K562 (cell line): ENCODE measurements at regions not wholly inside any gene's neighbourhood (a gene's known extent, or its start where the extent isn't known, plus 50 kb on each side); places are given as distances from the start of the nearest gene placed in this dataset.

Experiments used
- ATAC-seq: fragments of 200-7000 bp; cut with Tn5 transposase; 3 replicates; pipeline ENCODE4 v1.9.1; 2020; ENCODE audit warnings: moderate library complexity
- BruUV-seq: library from RNA; stranded (reverse); fragments of 400-500 nt; replicated peaks from 2 replicates; lab custom pipeline; 2021; lab: Mats Ljungman, UMichigan
- CTCF ChIA-PET: fragments of 300-600 bp; formaldehyde crosslinking; extraction: SDS; loops from one replicate; lab custom pipeline; 2021; ENCODE audit warnings: low intra/inter-chr PET ratio; lab: Yijun Ruan, JAX
- POLR2A ChIA-PET: fragments of 300-600, 350-650 bp; sonication (Branson Sonifier 250); formaldehyde crosslinking; extraction: SDS; loops from one replicate; lab custom pipeline; 2021; ENCODE audit warnings: antibody characterized with exemption, inconsistent platforms; lab: Yijun Ruan, JAX
- DNase-seq, 4 experiments: peaks; one replicate each; pipeline versions ENCODE4 v3.0.0 to v3.0.0-alpha.2; 2011 to 2018; ENCODE audit warnings: low spot score in 3 of 4, mixed read lengths in 3 of 4; ENCODE audit errors: extremely low read depth in 1 of 4
- FAIRE-seq: peaks from 2 replicates; lab custom pipeline; 2011; peaks lifted over from hg19 to GRCh38; lab: Jason Lieb, UNC
- H2AFZ ChIP-seq: 2 replicates; pipeline ENCODE4 v1.6.0; 2011; ENCODE audit warnings: low read depth, low read length, control low read depth, inconsistent platforms
- H3K27ac ChIP-seq: fragments of 200-600 bp; 3 replicates; pipeline ENCODE4 v1.8.0; 2011; ENCODE audit warnings: low read depth, mild to moderate bottlenecking, control low read depth, inconsistent platforms, low read length, moderate library complexity, mixed read lengths; ENCODE audit errors: extremely low read depth
- H3K27me3 ChIP-seq, 2 experiments: fragments of 300-600 bp in 1 of 2; 2 replicates in 1 of 2; 3 replicates in 1 of 2; pipeline versions ENCODE4 v1.6.0 to v1.8.0; 2011; ENCODE audit warnings: inconsistent platforms in 2 of 2, low read length in 2 of 2, mild to moderate bottlenecking in 1 of 2, mixed read lengths in 1 of 2, moderate library complexity in 1 of 2; ENCODE audit not compliant: control insufficient read depth in 2 of 2, insufficient read depth in 2 of 2
- H3K36me3 ChIP-seq: fragments of 300-600 bp; 3 replicates; pipeline ENCODE4 v1.8.0; 2011; ENCODE audit warnings: mild to moderate bottlenecking, low read length, inconsistent platforms; ENCODE audit not compliant: control insufficient read depth, insufficient read depth
- H3K4me1 ChIP-seq, 2 experiments: fragments of 200-600 bp in 1 of 2; replicated peaks in 1 of 2; 2 replicates in 1 of 2; 3 replicates in 1 of 2; pipeline versions ENCODE4 v1.5.1 to v1.8.0; 2011; ENCODE audit warnings: inconsistent platforms in 2 of 2, low read length in 2 of 2, mild to moderate bottlenecking in 1 of 2, mixed read lengths in 1 of 2, moderate library complexity in 1 of 2; ENCODE audit not compliant: control insufficient read depth in 2 of 2, insufficient read depth in 2 of 2
- H3K4me2 ChIP-seq: 2 replicates; pipeline ENCODE4 v1.6.1; 2011; ENCODE audit warnings: low read length, control low read depth, inconsistent platforms, mixed read lengths; ENCODE audit not compliant: insufficient read depth
- H3K4me3 ChIP-seq: fragments of 200-600 bp; sonication (generic), shearing (Covaris generic); 2 replicates; pipeline ENCODE4 v1.5.1; 2016; ENCODE audit warnings: control low read depth, inconsistent platforms
- H3K79me2 ChIP-seq: fragments of 200-600 bp; 3 replicates; pipeline ENCODE4 v1.8.0; 2011; ENCODE audit warnings: low read length, inconsistent platforms; ENCODE audit not compliant: control insufficient read depth, insufficient read depth
- H3K9ac ChIP-seq, 2 experiments: 2 replicates each; pipeline versions ENCODE4 v1.6.0 to v1.6.1; 2011; ENCODE audit warnings: low read depth in 2 of 2, low read length in 2 of 2, control low read depth in 1 of 2, inconsistent platforms in 1 of 2, mild to moderate bottlenecking in 1 of 2, mixed read lengths in 1 of 2; ENCODE audit not compliant: insufficient read depth in 1 of 2
- H3K9me1 ChIP-seq: one replicate; pipeline ENCODE4 v1.6.0; 2011; ENCODE audit warnings: inconsistent platforms, mild to moderate bottlenecking, low read length, moderate library complexity; ENCODE audit not compliant: control insufficient read depth, insufficient read depth
- H3K9me3 ChIP-seq: replicated peaks from 2 replicates; pipeline ENCODE4 v1.5.1; 2011; ENCODE audit warnings: low read depth, low read length, inconsistent platforms; ENCODE audit not compliant: control insufficient read depth, insufficient read depth
- H4K20me1 ChIP-seq: replicated peaks from 2 replicates; pipeline ENCODE4 v1.6.1; 2011; ENCODE audit warnings: low read length, inconsistent platforms, mixed read lengths; ENCODE audit not compliant: control insufficient read depth, insufficient read depth
- ESRRA ChIP-seq: fragments of 450-650 bp; IDR thresholded peaks from 2 replicates; pipeline ENCODE4 v1.6.1; 2014; ENCODE audit warnings: low read depth, mild to moderate bottlenecking, moderate library complexity, borderline replicate concordance
- JUN ChIP-seq, 2 experiments: sonication (generic) in 1 of 2; formaldehyde crosslinking in 1 of 2; IDR thresholded peaks; 2 replicates each; pipeline versions ENCODE4 v1.6.1 to v1.8.0; 2012 to 2022; ENCODE audit warnings: borderline replicate concordance in 2 of 2, mild to moderate bottlenecking in 2 of 2, improper control_type of control experiment in 1 of 2, low read depth in 1 of 2, low read length in 1 of 2, missing genetic modification reagents in 1 of 2
- MBD2 ChIP-seq: sonication (generic); IDR thresholded peaks from 2 replicates; pipeline ENCODE4 v1.6.1; 2016; ENCODE audit warnings: low read depth, borderline replicate concordance
- NCOA1 ChIP-seq: fragments of 450-650 bp; IDR thresholded peaks from 2 replicates; pipeline ENCODE4 v1.6.1; 2016; ENCODE audit warnings: low read depth
- NCOA2 ChIP-seq, 2 experiments: fragments of 450-650 bp; IDR thresholded peaks; 2 replicates each; pipeline ENCODE4 v1.6.1; 2018; ENCODE audit warnings: mild to moderate bottlenecking in 2 of 2, moderate library complexity in 1 of 2; ENCODE audit not compliant: partially characterized antibody in 2 of 2
- NR0B1 ChIP-seq: fragments of 450-650 bp; IDR thresholded peaks from one replicate; pipeline ENCODE4 v1.6.1; 2018; ENCODE audit warnings: mild to moderate bottlenecking, moderate library complexity; ENCODE audit not compliant: partially characterized antibody
- SNRNP70 ChIP-seq: fragments of 200-400 bp; formaldehyde crosslinking; optimal IDR thresholded peaks from 2 replicates; pipeline ENCODE3; 2017; ENCODE audit warnings: low read depth, low read length
- SP1 ChIP-seq: sonication (generic); formaldehyde crosslinking; IDR thresholded peaks from 2 replicates; pipeline ENCODE4 v1.8.1; 2022; ENCODE audit warnings: mild to moderate bottlenecking, missing genetic modification reagents
- ZNF212 ChIP-seq: fragments of 450-650 bp; formaldehyde crosslinking; IDR thresholded peaks from 2 replicates; pipeline ENCODE4 v1.4.0; 2020; ENCODE audit warnings: mild to moderate bottlenecking
- ZNF3 ChIP-seq: fragments of 250-450 bp; sonication (Bioruptor Pico); IDR thresholded peaks from 2 replicates; pipeline ENCODE4 v1.5.0; 2021; ENCODE audit warnings: mild to moderate bottlenecking, moderate library complexity
- ZNF785 ChIP-seq: fragments of 250-450 bp; sonication (Bioruptor Pico); IDR thresholded peaks from 2 replicates; pipeline ENCODE4 v1.4.0; 2020; ENCODE audit warnings: mild to moderate bottlenecking
- WGBS: fragments of 100-300 bp; shearing (Covaris generic); methylation state at CpG from one replicate; pipeline ENCODE4 v1.1.6; 2016; ENCODE audit warnings: low coverage, mixed read lengths; ENCODE audit not compliant: insufficient coverage; ENCODE audit errors: missing lambda C conversion rate; 5-methylcytosine and 5-hydroxymethylcytosine counted together
- in situ Hi-C: fragments of 300-500 bp; cut with MboI; formaldehyde crosslinking; loops from 4 replicates; pipeline ENCODE4 v1.15.0; 2018; ENCODE audit warnings: inconsistent platforms, mixed read lengths
- intact Hi-C: fragments of 100-400 bp; cut with micrococcal nuclease; formaldehyde crosslinking; loops from 2 replicates; pipeline ENCODE4 v1.14.2; 2022
- TF ChIP-seq, protein P1 (sequence below): fragments of 250-450 bp; sonication (Bioruptor Pico); IDR thresholded peaks from 2 replicates; pipeline ENCODE4 v1.9.0; 2021; ENCODE audit warnings: mild to moderate bottlenecking

- no peak for FAIRE-seq
- Histone ChIP-seq H3K9me1 (no peaks in the 10 kb centered on the region), H3K36me3 (no peaks in the 10 kb centered on the region), H3K79me2 (no peaks in the 10 kb centered on the region), H3K4me2 (no peak overlapping the region), H3K4me3 (no peak overlapping the region), H3K9ac (no peak overlapping the region), H4K20me1 (no peaks in the 10 kb centered on the region), H2AFZ (no peak overlapping the region), H3K9me3 (no peaks in the 10 kb centered on the region), H3K27ac (no peak overlapping the region), H3K4me1 (no peaks in the 10 kb centered on the region), H3K27me3 (no peaks in the 10 kb centered on the region; a peak in 1 of 5 replicates)
- intact Hi-C loops (no loop called here), in situ Hi-C loops (no loop called here)
- POLR2A ChIA-PET = no interaction called here
- whole genome bisulfite sequencing = 2% methylated on average over 7 of the region's 7 CpGs
- BruUV-seq = no TSS peak
- CTCF ChIA-PET = no interaction called here
- ATAC-seq = no peak
- no peak for TF ChIP-seq ZNF3 (CRISPR knock-in tag)
- TF ChIP-seq ZNF212 (CRISPR knock-in tag) = no peak
- TF ChIP-seq, protein P1, sequence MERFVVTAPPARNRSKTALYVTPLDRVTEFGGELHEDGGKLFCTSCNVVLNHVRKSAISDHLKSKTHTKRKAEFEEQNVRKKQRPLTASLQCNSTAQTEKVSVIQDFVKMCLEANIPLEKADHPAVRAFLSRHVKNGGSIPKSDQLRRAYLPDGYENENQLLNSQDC (CRISPR knock-in tag) = no peak
- no peak for TF ChIP-seq SP1 (CRISPR knock-in tag)
- TF ChIP-seq JUN (IDR thresholded peaks at IDR 0.05; ENCODE audit: borderline replicate concordance, low read depth, low read length) = no peak
- no peak for TF ChIP-seq JUN (CRISPR knock-in tag; IDR thresholded peaks at IDR 0.05; ENCODE audit: borderline replicate concordance)
- no peak for TF ChIP-seq ZNF785
- no peak for TF ChIP-seq NCOA2 (IDR thresholded peaks at IDR 0.05; ENCODE audit: partially characterized antibody in 2 of 2)
- no peak for TF ChIP-seq SNRNP70
- no peak for TF ChIP-seq NR0B1
- no peak for TF ChIP-seq ESRRA
- TF ChIP-seq NCOA1 = no peak
- no peak for TF ChIP-seq MBD2
- DNase-seq = no peak
Measured at GRCh38 chr22:48060266-48060665, 1297.8 kb downstream of the TBC1D22A start.
